SJSA1 (cell line): ENCODE measurements at regions not wholly inside any gene's neighbourhood (a gene's known extent, or its start where the extent isn't known, plus 50 kb on each side); places are given as distances from the start of the nearest gene placed in this dataset.
"Not testable (repeated sequence)": the region's sequence is repeated elsewhere in the genome, so short reads cannot be mapped to it uniquely, and the experiment has no call there.

ENCODE experiments used
- DNase-seq, 2 experiments: peaks; one replicate each; pipeline ENCODE4 v3.0.0-alpha.2; 2015 to 2020; ENCODE audit warnings: low spot score in 2 of 2, low read depth in 1 of 2
- H3K27ac ChIP-seq: fragments of 250-450 bp; sonication (Bioruptor Pico); 2 replicates; pipeline ENCODE4 v1.5.1; 2020; ENCODE audit warnings: mild to moderate bottlenecking, moderate library complexity
- H3K27me3 ChIP-seq: fragments of 250-450 bp; sonication (Bioruptor Pico); replicated peaks from 2 replicates; pipeline ENCODE4 v1.5.1; 2020; ENCODE audit warnings: mild to moderate bottlenecking, moderate library complexity
- H3K36me3 ChIP-seq: fragments of 250-450 bp; sonication (Bioruptor Pico); 2 replicates; pipeline ENCODE4 v1.5.1; 2020; ENCODE audit warnings: mild to moderate bottlenecking
- H3K4me1 ChIP-seq: fragments of 250-450 bp; sonication (Bioruptor Pico); replicated peaks from 2 replicates; pipeline ENCODE4 v1.6.1; 2021; ENCODE audit warnings: mild to moderate bottlenecking
- H3K4me3 ChIP-seq: fragments of 250-450 bp; sonication (Bioruptor Pico); 2 replicates; pipeline ENCODE4 v1.5.1; 2020; ENCODE audit warnings: mild to moderate bottlenecking
- H3K9me3 ChIP-seq: fragments of 250-450 bp; sonication (Bioruptor Pico); replicated peaks from 2 replicates; pipeline ENCODE4 v1.5.1; 2020; ENCODE audit warnings: mild to moderate bottlenecking

DNA sequence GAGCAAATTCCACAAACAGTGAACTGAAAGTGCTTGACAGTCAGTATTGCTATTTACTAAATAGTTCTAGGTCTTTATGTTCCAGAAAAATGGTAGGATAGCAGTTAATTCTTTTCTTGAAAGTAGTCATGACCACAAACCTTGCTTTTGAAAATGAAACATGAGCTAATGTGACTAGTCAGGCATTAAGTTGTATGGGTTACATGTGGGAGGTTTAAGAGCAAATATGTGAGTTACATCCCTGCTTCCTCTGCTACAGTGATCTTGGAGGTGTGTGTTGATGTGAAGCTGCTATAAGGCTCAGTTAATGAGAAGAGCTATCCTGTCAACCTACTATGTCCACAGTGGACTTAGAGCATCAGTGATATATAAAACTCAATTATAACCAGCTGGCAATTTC, 741.6 kb downstream of the FSCB start:
- Histone ChIP-seq H3K27me3 (no peaks in the 10 kb centered on the region), H3K36me3 (no peaks in the 10 kb centered on the region), H3K4me3 (no peak overlapping the region), H3K9me3 (no peaks in the 10 kb centered on the region), H3K4me1 (no peaks in the 10 kb centered on the region), H3K27ac (no peak overlapping the region)
- DNase-seq, result no peak

DNA sequence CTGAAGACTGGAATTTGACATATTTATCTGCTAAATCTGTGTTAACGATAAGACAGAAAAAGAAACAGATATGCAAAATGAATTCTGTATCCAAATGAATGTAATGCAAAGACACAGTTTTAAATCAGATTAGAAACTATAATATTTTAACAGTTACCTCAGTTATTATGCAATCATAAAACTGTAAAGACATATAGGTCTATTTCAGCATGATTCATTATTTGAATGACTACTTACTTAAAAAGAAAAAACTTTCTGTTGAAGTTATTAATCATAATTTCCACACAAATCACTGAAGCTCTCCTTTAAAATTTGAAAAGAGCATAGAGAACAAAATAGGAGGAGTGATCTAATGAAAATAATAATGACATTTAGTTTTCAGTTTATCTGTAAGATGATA, 742.6 kb downstream of the FSCB start:
- no peaks in the 10 kb centered on the region for H3K27me3 ChIP-seq
- DNase-seq, result no peak
- no peaks in the 10 kb centered on the region for H3K4me1 ChIP-seq
- no peaks in the 10 kb centered on the region for H3K36me3 ChIP-seq
- no peaks in the 10 kb centered on the region for H3K9me3 ChIP-seq
- H3K4me3 ChIP-seq, result no peak overlapping the region
- H3K27ac ChIP-seq, result no peak overlapping the region

DNA sequence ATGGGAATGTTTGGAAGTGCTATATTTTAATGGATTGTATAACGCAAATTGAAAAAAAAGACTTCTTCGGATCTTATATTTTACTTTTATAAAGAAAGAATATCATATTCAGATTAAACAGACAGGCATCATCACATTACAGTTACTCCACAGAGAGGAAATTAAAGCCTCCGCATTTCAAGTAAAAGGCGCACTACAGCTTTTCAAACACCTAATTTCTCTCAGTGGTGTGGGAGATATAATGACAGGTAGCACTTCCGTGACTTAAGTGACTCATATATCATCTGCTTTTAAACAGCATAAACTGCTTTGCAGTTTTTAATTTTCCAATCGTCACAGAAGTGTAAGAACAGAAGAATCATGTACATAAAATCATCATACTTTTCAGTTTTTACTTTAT, 751.4 kb downstream of the FSCB start:
- no peak for DNase-seq
- Histone ChIP-seq H3K9me3 (no peaks in the 10 kb centered on the region), H3K27ac (no peak overlapping the region), H3K27me3 (no peaks in the 10 kb centered on the region), H3K4me1 (no peaks in the 10 kb centered on the region), H3K36me3 (no peaks in the 10 kb centered on the region), H3K4me3 (no peak overlapping the region)

DNA sequence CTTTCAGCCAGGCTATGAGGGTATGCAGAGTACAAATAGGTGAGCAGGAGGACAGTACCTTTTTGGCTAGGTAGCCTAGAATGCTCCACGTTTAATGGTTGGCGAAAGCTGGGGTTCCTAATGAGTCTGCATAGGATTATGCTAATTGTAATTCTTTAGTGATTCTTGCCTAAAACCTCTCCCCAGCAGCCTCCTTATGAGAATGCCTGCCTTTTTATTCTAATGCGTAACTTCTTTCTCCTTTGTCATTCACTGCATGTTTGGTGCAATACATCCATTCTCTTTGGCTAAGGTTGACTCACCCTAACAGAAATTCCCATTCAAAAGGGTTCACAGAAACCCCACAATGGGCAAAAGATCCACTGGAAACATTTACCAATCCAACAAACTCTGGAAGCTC, 752.2 kb downstream of the FSCB start:
- no peaks in the 10 kb centered on the region for H3K4me1 ChIP-seq
- DNase-seq, result no peak
- no peak overlapping the region for H3K4me3 ChIP-seq
- no peaks in the 10 kb centered on the region for H3K36me3 ChIP-seq
- no peaks in the 10 kb centered on the region for H3K27me3 ChIP-seq
- H3K27ac ChIP-seq, result no peak overlapping the region
- no peaks in the 10 kb centered on the region for H3K9me3 ChIP-seq

DNA sequence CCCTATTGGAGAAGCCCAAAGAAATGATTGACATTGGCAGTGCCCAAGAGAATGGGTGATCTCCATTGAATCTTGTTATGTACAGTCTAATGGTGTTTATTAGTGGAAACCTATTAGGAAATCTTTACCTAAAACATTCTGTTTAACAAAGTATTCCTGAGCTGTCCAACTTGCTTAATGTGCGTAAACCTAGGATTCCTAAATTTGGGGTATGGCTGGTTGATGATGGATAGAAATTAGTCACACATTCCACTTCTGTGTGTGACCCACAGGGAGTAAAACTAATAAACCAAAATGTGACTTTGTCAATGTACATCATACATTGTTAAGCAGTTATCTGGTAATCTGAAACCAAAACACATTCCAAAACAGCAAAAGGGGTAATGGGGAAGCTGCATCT, 761.3 kb downstream of the FSCB start:
- Histone ChIP-seq H3K27ac (no peak overlapping the region), H3K36me3 (no peaks in the 10 kb centered on the region), H3K9me3 (no peaks in the 10 kb centered on the region), H3K27me3 (no peaks in the 10 kb centered on the region), H3K4me1 (no peaks in the 10 kb centered on the region), H3K4me3 (no peak overlapping the region)
- no peak for DNase-seq

DNA sequence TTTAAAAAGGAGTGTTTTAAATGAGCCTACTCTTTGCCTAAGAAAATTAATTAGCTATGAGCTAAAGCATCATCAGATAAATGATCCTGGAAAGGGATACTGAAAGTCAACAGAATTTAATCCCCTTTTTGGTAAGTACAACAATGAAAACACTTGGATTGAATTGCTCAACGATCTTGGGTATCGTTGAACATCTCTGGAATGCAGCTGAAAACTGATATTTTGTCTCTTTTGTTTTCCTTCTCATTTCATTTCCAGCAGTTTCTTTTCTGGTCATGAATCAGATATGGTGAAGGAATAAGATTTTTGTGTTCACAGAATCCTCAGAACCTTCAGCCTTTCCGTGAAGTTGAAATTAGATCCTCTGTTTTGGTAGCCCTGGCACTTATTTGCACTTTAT, 771.2 kb downstream of the FSCB start:
- DNase-seq, result no peak
- Histone ChIP-seq H3K4me1 (no peaks in the 10 kb centered on the region), H3K27ac (no peak overlapping the region), H3K9me3 (no peaks in the 10 kb centered on the region), H3K27me3 (no peaks in the 10 kb centered on the region), H3K4me3 (no peak overlapping the region), H3K36me3 (no peaks in the 10 kb centered on the region)

DNA sequence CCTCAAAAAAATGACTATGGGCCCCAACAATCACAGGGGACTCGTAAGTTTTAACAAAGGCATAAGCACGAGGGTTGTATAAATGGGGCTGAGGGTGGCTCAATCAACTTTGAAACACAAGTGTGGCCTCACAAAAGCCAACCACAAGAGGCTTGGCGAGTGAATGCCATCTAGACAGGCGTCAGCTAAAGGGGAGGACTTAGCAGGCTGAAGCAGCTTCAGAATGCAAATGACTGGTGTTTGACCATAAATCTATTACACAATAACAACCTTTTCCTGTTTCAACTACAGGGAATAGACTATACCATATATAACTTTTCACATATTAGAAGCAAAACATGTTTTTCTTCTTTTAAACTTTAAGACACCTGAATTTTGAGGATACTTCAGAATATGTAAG, 777.9 kb downstream of the FSCB start:
- no peak for DNase-seq

DNA sequence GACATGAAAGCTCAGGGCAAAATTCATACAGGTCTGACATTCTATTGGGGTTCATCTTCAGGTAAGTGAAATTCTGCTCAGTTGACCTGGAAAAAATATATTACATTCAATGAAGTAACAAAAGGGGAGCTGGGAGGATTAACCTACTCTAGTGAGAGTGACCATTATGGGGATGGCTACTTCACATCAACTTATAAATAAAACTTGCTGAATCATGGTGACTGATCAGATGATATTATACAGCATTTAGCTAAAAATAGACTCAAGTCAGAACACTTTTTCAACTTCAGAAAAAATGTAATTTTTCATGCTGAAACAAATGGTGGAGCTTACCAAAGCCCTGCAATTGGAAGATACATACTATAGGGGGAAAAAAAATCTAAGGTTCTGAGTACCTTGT, 800.2 kb downstream of the FSCB start:
- no peak for DNase-seq
- no peaks in the 10 kb centered on the region for H3K36me3 ChIP-seq
- no peak overlapping the region for H3K4me3 ChIP-seq
- no peaks in the 10 kb centered on the region for H3K27me3 ChIP-seq
- no peak overlapping the region for H3K27ac ChIP-seq
- H3K4me1 ChIP-seq, result no peaks in the 10 kb centered on the region
- H3K9me3 ChIP-seq, result no peaks in the 10 kb centered on the region

More for the DNA sequence above, 777.9 kb downstream of the FSCB start:
- Histone ChIP-seq H3K27ac (no peak overlapping the region), H3K4me1 (no peaks in the 10 kb centered on the region), H3K36me3 (no peaks in the 10 kb centered on the region), H3K4me3 (no peak overlapping the region), H3K9me3 (no peaks in the 10 kb centered on the region), H3K27me3 (no peaks in the 10 kb centered on the region)

DNA sequence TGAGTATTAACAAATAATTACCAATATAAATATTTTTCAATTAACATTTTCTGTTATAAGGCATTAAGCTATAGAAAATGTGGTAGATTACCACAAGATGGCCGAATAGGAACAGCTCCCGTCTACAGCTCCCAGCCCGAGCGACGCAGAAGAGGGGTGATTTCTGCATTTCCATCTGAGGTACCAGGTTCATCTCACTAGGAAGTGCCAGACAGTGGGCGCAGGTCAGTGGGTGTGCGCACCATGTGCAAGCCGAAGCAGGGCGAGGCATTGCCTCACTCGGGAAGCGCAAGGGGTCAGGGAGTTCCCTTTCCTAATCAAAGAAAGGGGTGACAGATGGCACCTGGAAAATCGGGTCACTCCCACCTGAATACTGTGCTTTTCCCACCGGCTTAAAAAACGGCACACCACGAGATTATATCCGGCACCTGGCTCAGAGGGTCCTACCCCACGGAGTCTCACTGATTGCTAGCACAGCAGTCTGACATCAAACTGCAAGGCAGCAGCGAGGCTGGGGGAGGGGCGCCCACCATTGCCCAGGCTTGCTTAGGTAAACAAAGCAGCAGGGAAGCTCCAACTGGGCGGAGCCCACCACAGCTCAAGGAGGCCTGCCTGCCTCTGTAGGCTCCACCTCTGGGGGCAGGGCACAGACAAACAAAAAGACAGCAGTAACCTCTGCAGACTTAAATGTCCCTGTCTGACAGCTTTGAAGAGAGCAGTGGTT, 808.4 kb downstream of the FSCB start:
- DNase-seq, H3K27ac ChIP-seq, H3K9me3 ChIP-seq, H3K4me1 ChIP-seq, H3K36me3 ChIP-seq, H3K4me3 ChIP-seq, H3K27me3 ChIP-seq: not testable (repeated sequence)

DNA sequence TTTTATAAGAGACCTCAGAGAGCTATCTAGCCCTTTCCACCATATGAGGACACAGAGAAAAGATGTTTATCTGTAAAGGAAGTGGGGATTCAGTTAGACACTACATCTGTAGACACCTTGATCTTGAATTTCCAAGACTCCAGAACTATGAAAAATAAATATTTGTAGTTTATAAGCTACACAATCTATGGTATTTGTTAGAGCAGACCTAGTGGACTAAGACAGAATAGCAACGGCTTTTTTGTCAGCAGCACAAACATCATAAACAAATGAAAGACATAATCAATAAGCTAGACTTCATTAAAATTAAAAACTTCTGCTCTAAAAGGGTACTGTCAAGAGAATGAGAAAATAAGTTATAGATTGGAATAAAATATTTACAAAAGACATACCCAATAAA, 810.1 kb downstream of the FSCB start:
- no peaks in the 10 kb centered on the region for H3K36me3 ChIP-seq
- H3K27ac ChIP-seq, result no peak overlapping the region
- H3K27me3 ChIP-seq, result no peaks in the 10 kb centered on the region
- H3K4me1 ChIP-seq, result no peaks in the 10 kb centered on the region
- no peak overlapping the region for H3K4me3 ChIP-seq
- DNase-seq, result no peak
- H3K9me3 ChIP-seq, result no peaks in the 10 kb centered on the region

DNA sequence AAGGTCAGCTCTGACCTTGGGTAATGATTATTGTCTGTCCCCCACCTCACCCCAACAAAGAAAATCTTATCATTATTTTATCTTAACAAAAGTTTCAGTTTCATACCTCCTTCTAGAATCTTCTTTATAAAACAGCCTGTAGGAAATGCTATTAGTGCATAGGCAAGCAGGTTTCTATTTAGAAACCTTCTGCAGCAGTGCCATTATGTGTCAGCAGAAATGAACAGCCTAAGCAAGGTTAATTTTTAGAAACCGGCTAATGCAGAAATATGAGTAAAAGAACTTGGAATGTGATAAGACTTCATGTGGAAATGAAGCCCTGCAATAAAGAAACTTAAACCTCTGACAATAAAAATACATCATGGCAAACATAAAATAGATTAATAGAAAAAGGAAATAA, 814.4 kb downstream of the FSCB start:
- H3K36me3 ChIP-seq, result no peaks in the 10 kb centered on the region
- no peak overlapping the region for H3K4me3 ChIP-seq
- no peaks in the 10 kb centered on the region for H3K4me1 ChIP-seq
- H3K27me3 ChIP-seq, result no peaks in the 10 kb centered on the region
- H3K27ac ChIP-seq, result no peak overlapping the region
- no peak for DNase-seq
- H3K9me3 ChIP-seq, result no peaks in the 10 kb centered on the region

DNA sequence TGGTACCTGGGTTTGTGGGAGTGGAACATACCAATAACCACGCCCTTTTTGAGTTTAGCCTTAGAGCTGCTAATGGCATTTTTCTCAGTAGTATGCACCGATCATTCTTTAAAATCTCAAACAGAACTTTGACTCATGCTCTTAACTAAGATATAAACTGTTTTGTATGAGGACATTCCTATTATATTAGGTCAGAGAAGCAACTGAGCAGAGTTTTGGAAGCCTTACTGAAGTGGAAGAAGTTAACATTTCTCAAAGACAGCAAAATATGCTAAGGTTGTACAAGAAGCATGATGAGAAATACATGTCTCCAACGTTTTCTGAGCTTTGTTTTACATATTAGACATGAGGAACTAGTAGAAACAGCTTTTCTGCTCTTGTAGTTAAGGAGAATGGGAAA, 819.2 kb downstream of the FSCB start:
- no peaks in the 10 kb centered on the region for H3K27me3 ChIP-seq
- no peaks in the 10 kb centered on the region for H3K9me3 ChIP-seq
- no peak for DNase-seq
- no peaks in the 10 kb centered on the region for H3K36me3 ChIP-seq
- no peak overlapping the region for H3K27ac ChIP-seq
- no peaks in the 10 kb centered on the region for H3K4me1 ChIP-seq
- no peak overlapping the region for H3K4me3 ChIP-seq

DNA sequence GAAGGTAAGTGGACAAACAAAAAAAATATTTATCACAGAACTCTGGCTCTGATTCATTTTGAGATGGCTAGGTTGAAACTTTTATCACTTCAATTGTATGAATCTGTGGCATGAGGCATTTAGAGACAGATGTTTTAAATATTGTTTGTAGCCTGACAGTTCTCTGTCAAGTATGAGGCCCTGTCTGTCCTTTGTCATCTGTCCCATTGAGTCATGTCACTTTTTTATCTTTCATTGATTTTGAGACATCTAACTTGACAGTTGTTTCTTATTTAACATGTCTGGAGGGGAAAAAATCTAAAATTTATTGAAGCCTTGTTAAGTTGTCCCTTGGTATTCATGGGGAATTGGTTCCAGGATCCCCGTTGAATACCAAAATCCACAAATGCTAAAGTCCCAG, 829.5 kb downstream of the FSCB start:
- Histone ChIP-seq H3K27me3 (no peaks in the 10 kb centered on the region), H3K4me1 (no peaks in the 10 kb centered on the region), H3K4me3 (no peak overlapping the region), H3K9me3 (no peaks in the 10 kb centered on the region), H3K36me3 (no peaks in the 10 kb centered on the region), H3K27ac (no peak overlapping the region)
- DNase-seq, result no peak

DNA sequence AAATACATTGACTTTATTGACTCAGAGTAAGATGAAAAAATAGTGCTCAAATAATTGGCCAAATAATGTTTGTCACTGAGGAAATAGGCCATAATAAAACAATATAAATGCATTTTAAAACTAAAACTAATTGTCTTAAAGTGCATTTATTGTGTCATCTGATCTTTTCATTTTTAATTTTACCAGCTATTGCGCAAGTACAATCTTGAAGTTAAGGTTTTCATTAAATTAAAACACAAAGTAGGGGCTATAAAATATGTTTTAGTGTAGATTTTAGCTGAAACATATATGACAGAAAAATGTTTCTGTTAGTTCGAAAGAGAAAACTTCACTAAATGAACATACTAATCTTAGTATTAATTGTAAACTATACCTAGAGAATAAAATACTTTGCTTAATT, 832.8 kb downstream of the FSCB start:
- H3K27me3 ChIP-seq, result no peaks in the 10 kb centered on the region
- no peaks in the 10 kb centered on the region; the same call in 1 of the 2 replicates for H3K9me3 ChIP-seq
- H3K4me3 ChIP-seq, result no peak overlapping the region
- H3K36me3 ChIP-seq, result no peaks in the 10 kb centered on the region
- no peak overlapping the region for H3K27ac ChIP-seq
- no peak for DNase-seq
- H3K4me1 ChIP-seq, result no peaks in the 10 kb centered on the region
